OCI-LY1 (cell line): ENCODE measurements at regions not wholly inside any gene's neighbourhood (a gene's known extent, or its start where the extent isn't known, plus 50 kb on each side); places are given as distances from the start of the nearest gene placed in this dataset.

Experiments
- EZH2 ChIP-seq: fragments of 200-600 bp; sonication (generic), shearing (Covaris generic); IDR thresholded peaks from 2 replicates; pipeline ENCODE4 v1.8.0; 2017; ENCODE audit warnings: borderline replicate concordance, mixed run types, mild to moderate bottlenecking, antibody characterized with exemption, low read length, moderate library complexity, mixed read lengths
- TF ChIP-seq, protein P1 (sequence below): fragments of 200-600 bp; sonication (generic), shearing (Covaris generic); IDR thresholded peaks from 2 replicates; pipeline ENCODE4 v1.5.1; 2017; ENCODE audit warnings: mild to moderate bottlenecking, antibody characterized with exemption, low read length, moderate library complexity, mixed read lengths

DNA sequence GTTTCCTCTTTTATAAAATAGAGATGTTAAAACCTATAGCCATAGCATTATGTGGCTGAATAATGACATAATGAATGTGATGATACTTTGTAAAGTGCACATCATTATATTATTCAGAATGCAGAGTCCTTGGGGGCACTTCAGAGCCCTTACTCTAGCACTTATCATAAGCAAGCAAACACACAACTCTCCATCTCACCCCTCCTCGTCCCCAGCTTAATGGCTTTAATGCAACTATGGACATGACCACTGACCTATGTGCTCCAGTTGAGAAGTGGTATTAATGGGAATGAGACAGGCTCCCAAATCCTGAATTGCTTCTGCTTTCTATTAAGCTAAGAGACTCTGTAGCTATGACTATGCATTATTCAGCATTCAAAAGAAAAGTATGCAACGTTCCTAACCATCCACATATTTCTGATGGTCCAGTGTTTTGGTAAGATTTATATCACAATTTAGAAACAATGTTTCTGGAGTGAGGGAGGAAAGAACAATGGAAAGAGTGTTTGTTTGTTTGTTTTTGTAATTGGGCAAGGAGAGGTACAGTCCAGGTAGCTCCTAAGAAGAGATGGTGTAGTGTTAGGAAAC, 194.0 kb upstream of the PLXNA2 start:
- TF ChIP-seq, protein P1, sequence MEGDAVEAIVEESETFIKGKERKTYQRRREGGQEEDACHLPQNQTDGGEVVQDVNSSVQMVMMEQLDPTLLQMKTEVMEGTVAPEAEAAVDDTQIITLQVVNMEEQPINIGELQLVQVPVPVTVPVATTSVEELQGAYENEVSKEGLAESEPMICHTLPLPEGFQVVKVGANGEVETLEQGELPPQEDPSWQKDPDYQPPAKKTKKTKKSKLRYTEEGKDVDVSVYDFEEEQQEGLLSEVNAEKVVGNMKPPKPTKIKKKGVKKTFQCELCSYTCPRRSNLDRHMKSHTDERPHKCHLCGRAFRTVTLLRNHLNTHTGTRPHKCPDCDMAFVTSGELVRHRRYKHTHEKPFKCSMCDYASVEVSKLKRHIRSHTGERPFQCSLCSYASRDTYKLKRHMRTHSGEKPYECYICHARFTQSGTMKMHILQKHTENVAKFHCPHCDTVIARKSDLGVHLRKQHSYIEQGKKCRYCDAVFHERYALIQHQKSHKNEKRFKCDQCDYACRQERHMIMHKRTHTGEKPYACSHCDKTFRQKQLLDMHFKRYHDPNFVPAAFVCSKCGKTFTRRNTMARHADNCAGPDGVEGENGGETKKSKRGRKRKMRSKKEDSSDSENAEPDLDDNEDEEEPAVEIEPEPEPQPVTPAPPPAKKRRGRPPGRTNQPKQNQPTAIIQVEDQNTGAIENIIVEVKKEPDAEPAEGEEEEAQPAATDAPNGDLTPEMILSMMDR, result no peak
- TF ChIP-seq EZH2, result no peak
